HCT116 (cell line): ENCODE measurements at regions not wholly inside any gene's neighbourhood (a gene's known extent, or its start where the extent isn't known, plus 50 kb on each side); places are given as distances from the start of the nearest gene placed in this dataset.

Experiments
- ATAC-seq: fragments of 200-7000 bp; cut with Tn5 transposase; 2 replicates; pipeline ENCODE4 v1.9.1; 2020; ENCODE audit warnings: mild to moderate bottlenecking, moderate library complexity
- BruUV-seq: library from RNA; stranded (reverse); fragments of 400-500 nt; replicated peaks from 2 replicates; lab custom pipeline; 2021; lab: Mats Ljungman, UMichigan
- CTCF ChIA-PET: fragments of 300-600 bp; sonication (Branson Sonifier 250); formaldehyde crosslinking; loops from one replicate; lab custom pipeline; 2021; ENCODE audit warnings: antibody characterized with exemption; lab: Charles Lee
- POLR2A ChIA-PET: fragments of 300-600, 350-600 bp; sonication (Branson Sonifier 250); formaldehyde crosslinking; loops from one replicate; lab custom pipeline; 2021; ENCODE audit warnings: antibody characterized with exemption; lab: Charles Lee
- RAD21 ChIA-PET, 2 experiments: fragments of 300-600 bp; sonication (Branson Sonifier 250); formaldehyde crosslinking; loops; one replicate each; lab custom pipeline; 2023; ENCODE audit warnings: low total read pairs in 2 of 2; ENCODE audit not compliant: uncharacterized antibody in 2 of 2, unreplicated experiment in 2 of 2, low non-redundant PET in 1 of 2; lab: Charles Lee
- DNase-seq: peaks from one replicate; pipeline ENCODE4 v3.0.0-alpha.2; 2010; ENCODE audit warnings: low read depth, low spot score
- H2AFZ ChIP-seq: fragments of 200-600 bp; shearing (Covaris generic), sonication (generic); 2 replicates; pipeline ENCODE4 v1.6.1; 2017; ENCODE audit warnings: low read depth, mixed run types, mixed read lengths, antibody characterized with exemption, low read length; ENCODE audit not compliant: poor library complexity, severe bottlenecking
- H3K27ac ChIP-seq: 2 replicates; pipeline ENCODE4 v1.5.1; 2012; ENCODE audit warnings: low read depth, low read length
- H3K27me3 ChIP-seq: fragments of 200-600 bp; sonication (generic); 2 replicates; pipeline ENCODE4 v1.6.1; 2016; ENCODE audit warnings: mixed run types, low read length, mixed read lengths; ENCODE audit not compliant: insufficient read depth
- H3K36me3 ChIP-seq, 2 experiments: fragments of 200-500 bp in 1 of 2; fragments of 200-600 bp in 1 of 2; sonication (Bioruptor generic) in 1 of 2; sonication (generic) in 1 of 2; 2 replicates each; pipeline versions ENCODE4 v1.5.1 to v1.6.1; 2014 to 2016; ENCODE audit warnings: low read length in 2 of 2, inconsistent platforms in 1 of 2, mixed read lengths in 1 of 2, mixed run types in 1 of 2; ENCODE audit not compliant: insufficient read depth in 2 of 2, control insufficient read depth in 1 of 2
- H3K4me1 ChIP-seq, 2 experiments: fragments of 200-600 bp in 1 of 2; sonication (generic) in 1 of 2; 2 replicates each; pipeline versions ENCODE4 v1.5.1 to v1.6.1; 2012 to 2017; ENCODE audit warnings: low read length in 2 of 2, inconsistent platforms in 1 of 2, mild to moderate bottlenecking in 1 of 2, mixed read lengths in 1 of 2, mixed run types in 1 of 2, moderate library complexity in 1 of 2; ENCODE audit not compliant: insufficient read depth in 2 of 2, control insufficient read depth in 1 of 2
- H3K4me2 ChIP-seq: fragments of 200-600 bp; sonication (generic); 2 replicates; pipeline ENCODE4 v1.6.1; 2017; ENCODE audit warnings: mixed run types, low read length, mixed read lengths
- H3K4me3 ChIP-seq, 2 experiments: fragments of 200-600 bp in 1 of 2; sonication (generic) in 1 of 2; replicated peaks in 1 of 2; 2 replicates each; pipeline ENCODE4 v1.5.1; 2011 to 2016; ENCODE audit warnings: low read length in 2 of 2, control low read depth in 1 of 2, low read depth in 1 of 2, mild to moderate bottlenecking in 1 of 2, mixed read lengths in 1 of 2, mixed run types in 1 of 2
- H3K79me2 ChIP-seq: fragments of 200-600 bp; sonication (generic); 2 replicates; pipeline ENCODE4 v1.6.1; 2017; ENCODE audit warnings: mild to moderate bottlenecking, mixed run types, low read length, moderate library complexity, mixed read lengths; ENCODE audit not compliant: insufficient read depth
- H3K9ac ChIP-seq: fragments of 200-600 bp; sonication (generic); 2 replicates; pipeline ENCODE4 v1.6.1; 2016; ENCODE audit warnings: low read length, mixed read lengths
- H3K9me2 ChIP-seq: fragments of 200-600 bp; sonication (generic), shearing (Covaris generic); 2 replicates; pipeline ENCODE4 v1.6.1; 2017; ENCODE audit warnings: mixed run types, mild to moderate bottlenecking, moderate library complexity; ENCODE audit not compliant: insufficient read depth
- H3K9me3 ChIP-seq, 2 experiments: fragments of 200-500 bp in 1 of 2; fragments of 200-600 bp in 1 of 2; sonication (Bioruptor generic) in 1 of 2; sonication (generic) in 1 of 2; 2 replicates each; pipeline ENCODE4 v1.6.1; 2014 to 2017; ENCODE audit warnings: low read length in 2 of 2, mixed read lengths in 2 of 2, inconsistent platforms in 1 of 2, low read depth in 1 of 2, mild to moderate bottlenecking in 1 of 2, mixed run types in 1 of 2, moderate library complexity in 1 of 2; ENCODE audit not compliant: control insufficient read depth in 1 of 2, insufficient read depth in 1 of 2
- H4K20me1 ChIP-seq: fragments of 200-600 bp; sonication (generic), shearing (Covaris generic); 2 replicates; pipeline ENCODE4 v1.6.1; 2017; ENCODE audit warnings: mixed run types, mild to moderate bottlenecking, moderate library complexity; ENCODE audit not compliant: insufficient read depth
- ELF1 ChIP-seq: IDR thresholded peaks from 2 replicates; pipeline ENCODE4 v1.6.1; 2012; ENCODE audit warnings: low read depth, borderline replicate concordance
- FOSL1 ChIP-seq: IDR thresholded peaks from 2 replicates; pipeline ENCODE4 v1.6.1; 2012; ENCODE audit warnings: low read depth
- POLR2A ChIP-seq: IDR thresholded peaks from 2 replicates; pipeline ENCODE4 v1.7.0; 2011; ENCODE audit warnings: borderline replicate concordance; ENCODE audit not compliant: insufficient read depth, insufficient read length; ENCODE audit errors: extremely low read depth
- POLR2AphosphoS5 ChIP-seq: IDR thresholded peaks from 2 replicates; pipeline ENCODE4 v1.6.1; 2011; ENCODE audit warnings: mild to moderate bottlenecking, low read depth, low read length, moderate library complexity
- RAD21 ChIP-seq: IDR thresholded peaks from 2 replicates; pipeline ENCODE4 v1.6.1; 2012; ENCODE audit warnings: low read depth, mild to moderate bottlenecking
- SRF ChIP-seq: IDR thresholded peaks from 2 replicates; pipeline ENCODE4 v1.6.1; 2012; ENCODE audit warnings: low read depth
- YY1 ChIP-seq: IDR thresholded peaks from 2 replicates; pipeline ENCODE4 v1.6.1; 2011; ENCODE audit warnings: low read length, low read depth, moderate library complexity, mild to moderate bottlenecking; ENCODE audit not compliant: insufficient replicate concordance; ENCODE audit errors: extremely low read depth
- ZNF274 ChIP-seq: fragments of 200-500 bp; sonication (Bioruptor generic); IDR thresholded peaks from 2 replicates; pipeline ENCODE4 v1.6.1; 2014; ENCODE audit warnings: mild to moderate bottlenecking, low read depth, low read length, inconsistent platforms
- intact Hi-C: fragments of 100-400 bp; cut with micrococcal nuclease; formaldehyde crosslinking; loops from 2 replicates; pipeline ENCODE4 v1.10.0; 2022
- TF ChIP-seq, protein P1 (sequence below): IDR thresholded peaks from 2 replicates; pipeline ENCODE4 v1.6.1; 2012; ENCODE audit warnings: low read depth

DNA sequence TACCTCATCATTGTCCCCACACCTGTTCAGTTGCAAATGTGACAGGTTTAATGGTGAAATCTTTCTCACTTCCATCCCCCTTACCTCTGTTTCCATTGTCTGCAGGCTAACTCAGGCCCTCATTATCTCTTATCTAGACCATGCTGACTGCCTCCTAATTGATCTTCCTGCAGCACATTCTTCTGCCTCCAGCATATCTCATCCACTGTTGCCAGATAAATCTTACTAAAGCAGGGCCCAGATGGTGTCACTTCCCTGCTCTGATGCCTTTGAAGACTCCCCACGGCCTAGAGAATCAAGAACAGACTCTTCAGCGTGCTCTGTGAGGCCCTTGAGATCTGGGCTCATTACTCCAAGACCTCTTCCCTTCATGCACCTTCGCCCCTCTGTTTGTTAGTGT lies 230.1 kb downstream of the DUSP10 start:
- no peaks in the 10 kb centered on the region for H3K9me3 ChIP-seq
- no peak overlapping the region for H2AFZ ChIP-seq
- ChIA-PET CTCF (no interaction called here), POLR2A (no interaction called here), RAD21 (no interaction called here)
- no peak for DNase-seq
- H3K36me3 ChIP-seq, result no peaks in the 10 kb centered on the region
- TF ChIP-seq ZNF274 (no peak), POLR2AphosphoS5 (no peak), ELF1 (no peak), RAD21 (no peak), FOSL1 (no peak)
- TF ChIP-seq, protein P1, sequence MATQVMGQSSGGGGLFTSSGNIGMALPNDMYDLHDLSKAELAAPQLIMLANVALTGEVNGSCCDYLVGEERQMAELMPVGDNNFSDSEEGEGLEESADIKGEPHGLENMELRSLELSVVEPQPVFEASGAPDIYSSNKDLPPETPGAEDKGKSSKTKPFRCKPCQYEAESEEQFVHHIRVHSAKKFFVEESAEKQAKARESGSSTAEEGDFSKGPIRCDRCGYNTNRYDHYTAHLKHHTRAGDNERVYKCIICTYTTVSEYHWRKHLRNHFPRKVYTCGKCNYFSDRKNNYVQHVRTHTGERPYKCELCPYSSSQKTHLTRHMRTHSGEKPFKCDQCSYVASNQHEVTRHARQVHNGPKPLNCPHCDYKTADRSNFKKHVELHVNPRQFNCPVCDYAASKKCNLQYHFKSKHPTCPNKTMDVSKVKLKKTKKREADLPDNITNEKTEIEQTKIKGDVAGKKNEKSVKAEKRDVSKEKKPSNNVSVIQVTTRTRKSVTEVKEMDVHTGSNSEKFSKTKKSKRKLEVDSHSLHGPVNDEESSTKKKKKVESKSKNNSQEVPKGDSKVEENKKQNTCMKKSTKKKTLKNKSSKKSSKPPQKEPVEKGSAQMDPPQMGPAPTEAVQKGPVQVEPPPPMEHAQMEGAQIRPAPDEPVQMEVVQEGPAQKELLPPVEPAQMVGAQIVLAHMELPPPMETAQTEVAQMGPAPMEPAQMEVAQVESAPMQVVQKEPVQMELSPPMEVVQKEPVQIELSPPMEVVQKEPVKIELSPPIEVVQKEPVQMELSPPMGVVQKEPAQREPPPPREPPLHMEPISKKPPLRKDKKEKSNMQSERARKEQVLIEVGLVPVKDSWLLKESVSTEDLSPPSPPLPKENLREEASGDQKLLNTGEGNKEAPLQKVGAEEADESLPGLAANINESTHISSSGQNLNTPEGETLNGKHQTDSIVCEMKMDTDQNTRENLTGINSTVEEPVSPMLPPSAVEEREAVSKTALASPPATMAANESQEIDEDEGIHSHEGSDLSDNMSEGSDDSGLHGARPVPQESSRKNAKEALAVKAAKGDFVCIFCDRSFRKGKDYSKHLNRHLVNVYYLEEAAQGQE, result no peak
- no peaks in the 10 kb centered on the region for H3K4me1 ChIP-seq
- H3K9ac ChIP-seq, result no peak overlapping the region
- BruUV-seq, result no TSS peak
- H3K4me2 ChIP-seq, result no peak overlapping the region
- H3K27ac ChIP-seq, result no peak overlapping the region
- no peak for ATAC-seq
- intact Hi-C loops, result no loop called here
- H4K20me1 ChIP-seq, result no peaks in the 10 kb centered on the region
- H3K9me2 ChIP-seq, result peaks cover 5% of the 10 kb centered on the region; the same call in 1 of the 2 replicates
- H3K79me2 ChIP-seq, result no peaks in the 10 kb centered on the region
- no peak overlapping the region for H3K4me3 ChIP-seq
- H3K27me3 ChIP-seq, result no peaks in the 10 kb centered on the region

DNA sequence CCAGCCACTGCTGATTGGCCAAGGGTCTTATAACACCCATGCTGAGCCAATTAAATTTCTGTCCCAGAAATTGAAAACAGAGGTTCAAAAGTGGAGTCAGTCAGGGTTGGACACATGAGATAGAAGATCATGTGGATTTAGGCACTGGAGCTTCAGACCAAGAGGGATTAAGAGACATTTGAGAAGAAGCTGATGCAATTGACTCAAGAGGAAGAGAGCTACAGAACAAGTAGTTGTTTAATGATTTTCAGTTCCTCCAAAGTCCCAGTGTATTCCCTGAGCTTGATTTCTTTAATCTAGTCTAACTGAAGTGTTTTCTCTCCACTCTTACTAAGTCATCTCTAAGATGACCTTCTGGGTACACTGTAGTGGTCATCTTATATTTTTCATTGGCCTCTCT lies 227.1 kb downstream of the DUSP10 start:
- Histone ChIP-seq H3K4me3 (no peak overlapping the region), H2AFZ (no peak overlapping the region), H3K27ac (no peak overlapping the region), H3K4me1 (no peaks in the 10 kb centered on the region)
- RAD21 ChIA-PET, result no interaction called here
- no TSS peak for BruUV-seq
- ATAC-seq, result no peak
- TF ChIP-seq ZNF274 (no peak), FOSL1 (no peak), POLR2A (no peak), YY1 (no peak), SRF (no peak)
- TF ChIP-seq, all 23 proteins: peak for 0
- Histone ChIP-seq H3K27me3 (no peaks in the 10 kb centered on the region), H3K9me3 (no peaks in the 10 kb centered on the region), H3K79me2 (no peaks in the 10 kb centered on the region), H3K9me2 (no peaks in the 10 kb centered on the region), H3K4me2 (no peak overlapping the region), H3K9ac (no peak overlapping the region), H3K36me3 (no peaks in the 10 kb centered on the region), H4K20me1 (no peaks in the 10 kb centered on the region)
- ChIA-PET CTCF (no interaction called here), POLR2A (no interaction called here)
- intact Hi-C loops, result no loop called here
- DNase-seq, result no peak
